BE2C (cell line): ENCODE measurements at regions not wholly inside any gene's neighbourhood (a gene's known extent, or its start where the extent isn't known, plus 50 kb on each side); places are given as distances from the start of the nearest gene placed in this dataset.

Experiments used
- DNase-seq: peaks from one replicate; pipeline ENCODE4 v3.0.0-alpha.2; 2020
- H3K27me3 ChIP-seq: fragments of 250-450 bp; sonication (Bioruptor Pico); 2 replicates; pipeline ENCODE4 v1.5.1; 2020; ENCODE audit warnings: mild to moderate bottlenecking
- H3K36me3 ChIP-seq: fragments of 250-450 bp; sonication (Bioruptor Pico); 2 replicates; pipeline ENCODE4 v1.5.1; 2020; ENCODE audit warnings: mild to moderate bottlenecking
- H3K4me1 ChIP-seq: fragments of 250-450 bp; sonication (Bioruptor Pico); 2 replicates; pipeline ENCODE4 v1.5.1; 2020
- H3K4me3 ChIP-seq: 2 replicates; pipeline ENCODE4 v1.5.1; 2011; ENCODE audit warnings: low read depth, low read length
- H3K9me3 ChIP-seq: fragments of 250-450 bp; sonication (Bioruptor Pico); 2 replicates; pipeline ENCODE4 v1.5.1; 2020
- TF ChIP-seq, protein P1 (sequence below): IDR thresholded peaks from 2 replicates; pipeline ENCODE4 v1.5.1; 2012; ENCODE audit warnings: mild to moderate bottlenecking, low read depth, low read length

DNA sequence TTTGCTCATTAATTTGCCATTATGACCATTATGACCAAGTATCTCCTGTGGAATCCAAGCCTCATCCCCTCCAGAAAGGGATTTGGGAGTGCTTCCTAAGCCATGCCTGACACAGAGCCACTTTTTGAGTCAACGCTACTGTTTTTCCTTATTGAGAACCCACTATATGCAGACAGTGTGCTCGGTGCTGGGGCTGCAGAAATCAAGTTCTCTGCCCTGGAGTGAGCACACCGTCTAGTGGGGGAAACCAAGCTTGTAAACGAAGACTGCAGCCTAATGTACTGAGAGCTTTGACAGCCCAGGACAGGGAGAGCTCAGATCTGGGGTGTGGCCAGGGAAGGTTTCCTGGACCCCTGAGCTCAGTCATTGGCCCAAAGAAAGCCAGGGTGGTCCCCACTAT, 111.0 kb downstream of the ENGASE start:
- TF ChIP-seq, protein P1, sequence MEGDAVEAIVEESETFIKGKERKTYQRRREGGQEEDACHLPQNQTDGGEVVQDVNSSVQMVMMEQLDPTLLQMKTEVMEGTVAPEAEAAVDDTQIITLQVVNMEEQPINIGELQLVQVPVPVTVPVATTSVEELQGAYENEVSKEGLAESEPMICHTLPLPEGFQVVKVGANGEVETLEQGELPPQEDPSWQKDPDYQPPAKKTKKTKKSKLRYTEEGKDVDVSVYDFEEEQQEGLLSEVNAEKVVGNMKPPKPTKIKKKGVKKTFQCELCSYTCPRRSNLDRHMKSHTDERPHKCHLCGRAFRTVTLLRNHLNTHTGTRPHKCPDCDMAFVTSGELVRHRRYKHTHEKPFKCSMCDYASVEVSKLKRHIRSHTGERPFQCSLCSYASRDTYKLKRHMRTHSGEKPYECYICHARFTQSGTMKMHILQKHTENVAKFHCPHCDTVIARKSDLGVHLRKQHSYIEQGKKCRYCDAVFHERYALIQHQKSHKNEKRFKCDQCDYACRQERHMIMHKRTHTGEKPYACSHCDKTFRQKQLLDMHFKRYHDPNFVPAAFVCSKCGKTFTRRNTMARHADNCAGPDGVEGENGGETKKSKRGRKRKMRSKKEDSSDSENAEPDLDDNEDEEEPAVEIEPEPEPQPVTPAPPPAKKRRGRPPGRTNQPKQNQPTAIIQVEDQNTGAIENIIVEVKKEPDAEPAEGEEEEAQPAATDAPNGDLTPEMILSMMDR: no peak
- no peak for DNase-seq
- H3K27me3 ChIP-seq: peaks cover 93% of the 10 kb centered on the region
- H3K4me3 ChIP-seq: no peak overlapping the region
- H3K36me3 ChIP-seq: no peaks in the 10 kb centered on the region
- H3K9me3 ChIP-seq: no peaks in the 10 kb centered on the region
- no peaks in the 10 kb centered on the region for H3K4me1 ChIP-seq

DNA sequence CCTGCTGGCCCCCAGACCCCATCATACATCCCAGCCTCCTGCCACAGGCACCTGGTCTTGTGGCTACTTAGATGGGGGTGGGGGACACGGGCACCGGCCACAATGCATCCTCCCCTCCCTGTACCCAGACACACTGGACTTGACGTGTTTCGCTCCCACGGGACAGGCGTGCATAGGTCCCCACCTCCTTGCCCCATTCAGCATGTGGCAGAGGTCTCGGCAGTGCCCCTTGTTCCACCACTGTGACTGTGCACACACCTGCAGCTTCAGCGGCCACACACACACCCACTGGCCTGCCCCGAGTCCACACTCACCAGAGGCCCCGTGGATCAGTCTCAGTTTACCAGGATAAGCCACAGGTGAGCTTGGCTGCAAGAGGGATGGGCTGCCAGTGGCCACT, 109.6 kb downstream of the ENGASE start:
- TF ChIP-seq, protein P1: no peak
- DNase-seq: no peak
- no peak overlapping the region for H3K4me3 ChIP-seq
- H3K36me3 ChIP-seq: no peaks in the 10 kb centered on the region
- no peaks in the 10 kb centered on the region for H3K9me3 ChIP-seq
- H3K27me3 ChIP-seq: peaks cover 93% of the 10 kb centered on the region
- no peaks in the 10 kb centered on the region for H3K4me1 ChIP-seq

DNA sequence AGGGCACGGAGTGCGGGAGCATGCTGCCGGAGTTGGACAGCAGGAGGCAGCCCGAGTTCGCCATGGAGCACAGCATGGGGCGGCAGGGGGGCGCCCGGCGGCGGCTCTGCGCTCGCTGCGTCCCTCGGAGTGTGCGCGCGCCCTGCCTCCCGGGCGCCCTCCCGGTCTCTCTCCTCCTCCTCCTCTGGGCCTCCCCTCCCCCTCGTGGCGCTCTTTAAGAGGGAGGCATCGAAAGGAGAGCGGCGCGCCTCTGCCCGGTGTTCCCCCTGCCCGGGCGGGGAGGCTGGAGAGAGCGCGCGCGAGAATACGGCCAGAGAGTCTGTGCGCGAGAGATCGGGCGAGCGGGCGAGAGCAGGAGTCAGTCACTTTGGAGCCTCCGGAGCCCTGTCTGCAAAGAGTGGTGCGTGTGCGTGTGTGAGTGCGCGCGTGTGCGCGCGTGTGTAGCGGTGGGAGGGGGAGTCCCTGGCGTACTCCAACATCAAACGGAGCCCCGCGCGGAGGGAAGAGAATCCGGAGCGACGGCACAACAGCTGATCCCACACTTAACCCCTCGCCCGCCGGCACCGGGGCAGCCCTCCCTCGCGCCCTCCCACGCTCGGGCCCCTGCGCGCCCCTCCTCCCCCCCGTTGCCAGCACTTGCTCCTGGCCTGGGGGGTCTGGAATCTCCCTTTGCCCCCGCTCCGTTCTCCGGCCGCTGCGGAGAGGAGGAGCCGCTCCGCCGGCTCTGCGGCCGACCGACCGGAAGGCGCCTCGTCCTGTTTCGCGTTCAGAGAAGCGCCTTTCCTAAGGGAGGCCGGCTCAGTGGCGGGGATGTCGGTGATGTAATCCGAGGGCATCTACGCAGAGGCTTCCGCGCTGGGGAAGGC, 108.9 kb downstream of the ENGASE start:
- DNase-seq: no peak
- Histone ChIP-seq H3K36me3 (no peaks in the 10 kb centered on the region), H3K27me3 (peaks cover 93% of the 10 kb centered on the region), H3K9me3 (no peaks in the 10 kb centered on the region), H3K4me1 (no peaks in the 10 kb centered on the region), H3K4me3 (no peak overlapping the region)
- TF ChIP-seq, protein P1: no peak

DNA sequence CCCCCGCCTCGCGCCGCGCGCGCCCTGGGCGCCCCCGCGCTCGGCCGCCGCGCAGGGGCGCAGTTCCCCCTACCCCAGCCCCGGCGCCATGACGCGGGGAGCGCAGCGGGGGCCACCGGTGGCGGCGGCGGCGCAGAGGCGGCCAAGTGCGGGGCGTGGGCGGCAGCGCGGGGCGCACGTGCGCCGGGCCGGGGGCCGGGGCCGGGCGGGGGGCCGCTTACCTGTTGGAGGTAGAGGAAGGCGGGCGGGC, 108.3 kb downstream of the ENGASE start:
- no peaks in the 10 kb centered on the region for H3K9me3 ChIP-seq
- no peaks in the 10 kb centered on the region for H3K36me3 ChIP-seq
- DNase-seq: no peak
- TF ChIP-seq, protein P1: no peak
- H3K4me3 ChIP-seq: no peak overlapping the region
- H3K27me3 ChIP-seq: peaks cover 93% of the 10 kb centered on the region
- no peaks in the 10 kb centered on the region for H3K4me1 ChIP-seq

DNA sequence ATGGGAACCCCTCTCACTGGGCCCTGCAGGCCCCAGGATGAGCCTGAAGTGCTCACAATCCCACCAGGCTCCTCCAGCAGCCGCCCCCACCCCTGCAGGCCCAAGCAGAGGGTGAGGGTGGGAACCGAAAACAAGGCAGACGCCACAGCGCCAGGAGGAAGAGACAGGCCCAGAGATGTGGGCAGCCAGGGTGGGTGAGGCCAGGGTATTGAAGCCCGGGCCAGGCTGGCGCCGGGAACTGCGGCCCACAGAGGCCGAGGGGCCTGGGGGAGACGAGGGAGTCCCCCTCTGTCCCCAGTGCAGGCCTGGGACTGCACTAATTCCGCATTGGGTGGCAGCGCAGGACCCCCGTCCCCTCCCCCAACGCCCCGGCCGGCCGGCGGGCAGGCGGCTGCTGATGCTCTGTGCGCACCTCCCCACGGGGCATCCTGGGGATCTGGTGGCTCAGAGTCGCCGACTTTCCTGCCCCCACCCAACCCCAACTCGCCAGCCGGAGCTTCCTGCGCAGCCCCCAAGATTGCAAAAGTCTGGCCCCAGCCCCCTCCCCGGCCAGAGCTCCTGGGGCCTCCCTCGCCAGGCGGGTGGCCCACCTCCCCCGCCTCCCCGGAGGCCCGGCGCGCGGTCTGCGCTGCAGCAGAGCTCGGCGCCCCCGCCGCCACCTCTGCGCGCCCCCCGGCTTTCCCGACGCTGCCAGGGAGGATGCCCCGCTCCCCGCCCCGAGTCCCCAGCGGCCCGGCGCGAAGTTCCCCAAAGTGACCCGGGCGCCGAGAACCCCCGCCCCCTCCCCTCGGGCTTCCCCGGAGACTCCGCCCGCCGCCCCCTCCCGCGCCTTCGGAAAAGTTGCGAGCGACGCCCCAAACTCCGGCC, 107.8 kb downstream of the ENGASE start:
- Histone ChIP-seq H3K9me3 (no peaks in the 10 kb centered on the region), H3K4me1 (no peaks in the 10 kb centered on the region), H3K27me3 (peaks cover 93% of the 10 kb centered on the region), H3K4me3 (no peak overlapping the region), H3K36me3 (no peaks in the 10 kb centered on the region)
- DNase-seq: no peak
- TF ChIP-seq, protein P1: no peak

DNA sequence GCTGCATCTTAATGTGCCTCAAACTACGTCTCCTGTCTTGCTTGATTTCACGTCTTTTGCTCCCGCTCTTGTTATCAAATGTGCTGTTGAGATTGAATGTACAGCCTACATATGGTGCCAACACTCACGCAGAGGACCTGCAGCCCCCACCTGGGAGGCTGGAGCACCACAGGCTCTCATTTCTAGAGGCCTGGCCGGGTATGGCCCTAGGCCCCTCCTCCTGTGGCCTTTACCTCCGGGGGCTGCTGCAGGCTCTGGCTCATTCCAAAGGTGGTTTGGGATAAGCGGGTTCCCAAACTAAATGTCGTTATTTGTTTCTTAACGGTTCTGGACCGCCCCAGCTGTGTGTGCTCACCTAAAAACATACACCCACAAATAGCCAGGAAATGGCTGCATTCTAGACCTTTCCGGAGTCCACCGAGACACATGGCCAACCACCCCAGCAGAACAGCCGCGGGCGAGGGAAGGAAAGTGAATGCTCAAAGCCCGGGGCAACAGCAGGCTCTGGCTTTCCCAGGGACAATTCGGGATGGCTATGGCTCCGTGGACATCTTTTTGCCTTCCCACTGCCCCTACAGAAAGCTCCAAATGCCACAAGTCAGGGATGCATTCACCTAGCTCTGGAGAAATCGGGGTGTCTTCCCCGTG, 105.9 kb downstream of the ENGASE start:
- DNase-seq: no peak
- Histone ChIP-seq H3K4me3 (no peak overlapping the region), H3K27me3 (peaks cover 96% of the 10 kb centered on the region), H3K4me1 (no peaks in the 10 kb centered on the region), H3K9me3 (no peaks in the 10 kb centered on the region), H3K36me3 (no peaks in the 10 kb centered on the region)
- TF ChIP-seq, protein P1: no peak
